ENCODE measurements at regions not wholly inside any gene's neighbourhood (a gene's known extent, or its start where the extent isn't known, plus 50 kb on each side); places are given as distances from the start of the nearest gene placed in this dataset.

DNA sequence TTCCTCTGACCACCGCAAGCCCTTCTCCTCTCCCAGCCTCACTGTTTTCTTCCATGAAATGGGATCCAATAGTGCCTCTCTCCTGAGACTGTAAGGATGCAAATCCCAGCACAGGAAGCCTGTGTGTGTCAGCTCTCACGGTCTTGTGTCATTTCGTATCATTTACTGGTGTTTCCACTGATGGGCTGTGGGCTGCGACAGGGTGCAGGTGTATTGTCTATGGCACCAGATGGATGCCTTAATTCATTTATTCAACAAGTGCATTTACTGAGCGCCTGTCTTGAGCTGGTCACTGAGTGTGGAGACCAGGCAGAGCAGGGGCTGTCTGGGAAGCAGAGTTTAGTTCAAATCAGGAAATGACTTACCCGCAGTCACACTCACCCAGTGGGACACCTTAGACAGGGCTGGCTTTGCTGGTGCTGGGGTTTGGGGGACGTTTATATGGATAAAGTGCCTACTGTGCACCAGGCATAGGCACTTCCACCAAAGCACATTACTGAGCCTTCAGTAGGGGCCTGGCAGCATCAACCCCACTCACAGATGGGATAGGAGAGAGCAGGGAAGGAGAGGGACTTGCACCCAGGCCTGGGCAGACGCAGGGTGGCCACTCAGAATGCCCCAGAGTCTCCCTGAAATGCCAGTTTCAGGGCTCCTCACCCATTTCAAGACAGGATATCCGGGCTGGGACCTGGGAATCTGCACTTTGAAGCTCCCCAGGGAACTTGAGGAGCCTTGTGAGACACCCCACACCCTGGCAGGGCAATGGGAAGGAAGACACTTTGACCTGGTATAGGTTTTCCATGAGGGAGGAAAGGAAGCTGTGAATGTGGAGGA is 398.9 kb downstream of the MATN1 start:
- no peak overlapping the region for H3K27ac Mint-ChIP-seq (ENCODE audit: unreplicated experiment)
- H3K4me3 Mint-ChIP-seq (ENCODE audit: unreplicated experiment) = no peak overlapping the region
- H3K4me1 Mint-ChIP-seq (ENCODE audit: low read depth) = no peaks in the 10 kb centered on the region
- TF ChIP-seq, protein P1, sequence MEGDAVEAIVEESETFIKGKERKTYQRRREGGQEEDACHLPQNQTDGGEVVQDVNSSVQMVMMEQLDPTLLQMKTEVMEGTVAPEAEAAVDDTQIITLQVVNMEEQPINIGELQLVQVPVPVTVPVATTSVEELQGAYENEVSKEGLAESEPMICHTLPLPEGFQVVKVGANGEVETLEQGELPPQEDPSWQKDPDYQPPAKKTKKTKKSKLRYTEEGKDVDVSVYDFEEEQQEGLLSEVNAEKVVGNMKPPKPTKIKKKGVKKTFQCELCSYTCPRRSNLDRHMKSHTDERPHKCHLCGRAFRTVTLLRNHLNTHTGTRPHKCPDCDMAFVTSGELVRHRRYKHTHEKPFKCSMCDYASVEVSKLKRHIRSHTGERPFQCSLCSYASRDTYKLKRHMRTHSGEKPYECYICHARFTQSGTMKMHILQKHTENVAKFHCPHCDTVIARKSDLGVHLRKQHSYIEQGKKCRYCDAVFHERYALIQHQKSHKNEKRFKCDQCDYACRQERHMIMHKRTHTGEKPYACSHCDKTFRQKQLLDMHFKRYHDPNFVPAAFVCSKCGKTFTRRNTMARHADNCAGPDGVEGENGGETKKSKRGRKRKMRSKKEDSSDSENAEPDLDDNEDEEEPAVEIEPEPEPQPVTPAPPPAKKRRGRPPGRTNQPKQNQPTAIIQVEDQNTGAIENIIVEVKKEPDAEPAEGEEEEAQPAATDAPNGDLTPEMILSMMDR (IDR thresholded peaks at IDR 0.05) = no peak
- peaks cover 11% of the 10 kb centered on the region for H3K27me3 Mint-ChIP-seq (ENCODE audit: low read depth)
- H3K36me3 Mint-ChIP-seq (ENCODE audit: low read depth) = no peaks in the 10 kb centered on the region
- no peaks in the 10 kb centered on the region for H3K9me3 Mint-ChIP-seq (ENCODE audit: low read depth)
- DNase-seq (ENCODE audit: low spot score) = no peak

DNA sequence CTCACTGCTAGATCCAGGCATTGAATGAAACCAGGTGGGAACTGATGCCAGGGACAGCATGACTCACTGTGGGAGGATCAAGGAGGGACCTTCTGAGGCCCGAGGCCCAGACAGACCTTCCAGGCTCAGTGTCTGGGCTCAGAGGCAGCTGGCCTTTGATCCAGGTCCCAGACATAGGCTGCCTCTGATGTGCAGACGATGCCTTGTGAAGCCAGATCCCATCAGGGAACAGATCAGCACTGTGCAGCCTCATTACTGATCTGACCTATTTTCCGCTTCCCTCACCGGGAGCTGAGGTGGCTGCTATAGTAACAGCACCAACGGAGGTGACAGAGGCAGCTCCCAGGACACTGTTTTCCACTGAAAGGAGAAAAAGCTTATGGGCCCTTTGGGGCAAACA is 399.5 kb downstream of the MATN1 start:
- no peak for DNase-seq (ENCODE audit: low spot score)
- TF ChIP-seq, protein P1 (IDR thresholded peaks at IDR 0.05) = no peak
- Mint-ChIP-seq H3K36me3 (ENCODE audit: low read depth) (no peaks in the 10 kb centered on the region), H3K9me3 (ENCODE audit: low read depth) (no peaks in the 10 kb centered on the region), H3K27ac (ENCODE audit: unreplicated experiment) (no peak overlapping the region), H3K4me3 (ENCODE audit: unreplicated experiment) (no peak overlapping the region), H3K4me1 (ENCODE audit: low read depth) (no peaks in the 10 kb centered on the region), H3K27me3 (ENCODE audit: low read depth) (peaks cover 11% of the 10 kb centered on the region)

DNA sequence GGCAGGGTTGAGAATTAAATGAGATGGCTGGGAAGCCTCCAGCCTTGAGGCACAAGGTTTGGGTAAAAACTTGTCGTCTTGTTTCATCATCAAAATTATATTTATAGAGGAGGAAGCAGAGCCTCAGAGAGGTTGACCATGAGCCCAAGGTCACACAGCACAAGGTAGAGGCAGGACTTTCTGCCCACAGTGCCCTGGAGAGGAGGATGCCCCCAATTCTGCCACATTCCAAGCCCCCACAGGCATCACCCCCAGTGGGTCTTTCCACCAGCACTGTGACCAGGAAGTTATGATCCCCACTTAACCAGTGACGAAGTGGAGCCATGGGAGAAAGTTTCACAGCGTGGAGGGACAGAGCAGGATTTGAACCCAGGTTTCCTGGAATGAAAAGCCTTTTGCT is 400.0 kb downstream of the MATN1 start:
- H3K4me1 Mint-ChIP-seq (ENCODE audit: low read depth) = no peaks in the 10 kb centered on the region
- no peak overlapping the region for H3K27ac Mint-ChIP-seq (ENCODE audit: unreplicated experiment)
- no peaks in the 10 kb centered on the region for H3K9me3 Mint-ChIP-seq (ENCODE audit: low read depth)
- no peak overlapping the region for H3K4me3 Mint-ChIP-seq (ENCODE audit: unreplicated experiment)
- peaks cover 13% of the 10 kb centered on the region for H3K27me3 Mint-ChIP-seq (ENCODE audit: low read depth)
- no peak for DNase-seq (ENCODE audit: low spot score)
- TF ChIP-seq, protein P1 (IDR thresholded peaks at IDR 0.05) = no peak
- H3K36me3 Mint-ChIP-seq (ENCODE audit: low read depth) = no peaks in the 10 kb centered on the region

DNA sequence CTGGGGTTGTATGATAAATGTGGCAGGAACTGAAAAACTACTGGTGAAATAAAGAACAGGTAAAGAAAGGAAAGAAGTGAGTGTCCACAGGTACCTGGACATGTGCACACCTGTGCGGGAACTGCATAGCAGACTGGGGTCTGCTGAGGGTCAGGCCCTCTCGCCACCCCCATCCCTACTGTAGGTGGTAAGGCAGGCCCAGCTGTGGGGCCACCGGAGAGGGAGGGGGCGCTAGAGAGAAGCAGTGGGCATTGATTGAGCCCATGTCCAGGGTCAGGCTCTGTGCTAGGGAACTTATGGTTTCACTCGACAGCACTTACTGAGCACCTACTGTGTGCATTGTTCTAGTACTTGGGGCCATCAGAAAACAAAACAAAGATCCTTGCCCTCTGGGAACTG is 400.5 kb downstream of the MATN1 start:
- DNase-seq (ENCODE audit: low spot score) = no peak
- Mint-ChIP-seq H3K27me3 (ENCODE audit: low read depth) (peaks cover 14% of the 10 kb centered on the region), H3K4me1 (ENCODE audit: low read depth) (no peaks in the 10 kb centered on the region), H3K36me3 (ENCODE audit: low read depth) (no peaks in the 10 kb centered on the region), H3K27ac (ENCODE audit: unreplicated experiment) (no peak overlapping the region), H3K4me3 (ENCODE audit: unreplicated experiment) (no peak overlapping the region), H3K9me3 (ENCODE audit: low read depth) (no peaks in the 10 kb centered on the region)
- TF ChIP-seq, protein P1 (IDR thresholded peaks at IDR 0.05) = no peak

DNA sequence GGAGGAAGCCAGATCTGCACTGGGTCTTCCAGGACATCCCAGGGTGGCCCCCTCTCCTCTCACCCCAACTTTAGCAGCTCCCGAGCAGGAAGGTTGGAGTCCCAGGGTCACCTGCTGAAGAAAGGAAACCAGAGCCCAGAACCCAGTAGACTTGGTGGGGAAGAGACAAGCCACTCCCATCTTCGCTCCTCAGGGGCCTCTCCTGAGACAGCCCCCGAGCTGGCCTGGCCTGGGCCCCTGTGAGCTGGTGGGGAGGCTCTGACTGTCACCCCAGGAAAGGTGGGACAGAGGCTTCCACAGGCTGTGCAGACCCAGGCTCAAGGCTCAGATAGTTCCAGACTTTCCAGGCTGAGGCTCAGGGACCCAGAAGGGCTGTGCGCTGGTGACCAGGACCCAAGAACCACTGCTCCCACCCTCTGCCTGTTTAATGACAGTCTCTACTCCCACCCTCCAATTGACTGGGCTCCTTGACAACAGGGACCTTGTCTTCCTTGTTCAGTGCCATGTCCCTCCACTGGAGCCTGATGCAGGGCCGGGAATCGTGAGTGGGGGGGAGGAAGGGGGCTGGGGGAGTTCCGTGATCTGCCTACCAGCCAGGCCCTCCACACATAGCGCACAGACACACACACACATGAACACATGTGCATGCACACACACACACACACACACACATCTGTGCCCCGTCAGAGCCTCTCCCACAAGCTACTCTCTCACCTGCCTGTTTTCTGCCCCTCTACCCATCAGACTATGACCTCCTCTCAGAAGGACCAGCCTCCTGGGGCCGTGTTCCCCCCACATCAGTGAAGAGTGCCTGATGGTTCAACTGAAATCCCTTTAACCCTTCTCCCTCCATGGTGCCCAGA is 401.2 kb downstream of the MATN1 start:
- no peaks in the 10 kb centered on the region for H3K36me3 Mint-ChIP-seq (ENCODE audit: low read depth)
- no peak overlapping the region for H3K4me3 Mint-ChIP-seq (ENCODE audit: unreplicated experiment)
- no peak overlapping the region for H3K27ac Mint-ChIP-seq (ENCODE audit: unreplicated experiment)
- no peak for DNase-seq (ENCODE audit: low spot score)
- peaks cover 14% of the 10 kb centered on the region for H3K27me3 Mint-ChIP-seq (ENCODE audit: low read depth)
- TF ChIP-seq, protein P1 (IDR thresholded peaks at IDR 0.05) = no peak
- H3K4me1 Mint-ChIP-seq (ENCODE audit: low read depth) = no peaks in the 10 kb centered on the region
- H3K9me3 Mint-ChIP-seq (ENCODE audit: low read depth) = no peaks in the 10 kb centered on the region
